OCI-LY7 (cell line): ENCODE measurements at regions not wholly inside any gene's neighbourhood (a gene's known extent, or its start where the extent isn't known, plus 50 kb on each side); places are given as distances from the start of the nearest gene placed in this dataset.

Experiments used
- EZH2phosphoT487 ChIP-seq: fragments of 200-600 bp; sonication (generic); IDR thresholded peaks from 2 replicates; pipeline ENCODE4 v1.6.1; 2018; ENCODE audit warnings: low read depth, borderline replicate concordance, mild to moderate bottlenecking, mixed run types, antibody characterized with exemption, low read length, moderate library complexity, mixed read lengths
- TF ChIP-seq, protein P1 (sequence below): fragments of 200-600 bp; sonication (generic); conservative IDR thresholded peaks from 2 replicates; pipeline ENCODE4 v1.5.1; 2014; ENCODE audit warnings: mild to moderate bottlenecking, antibody characterized with exemption, low read length, moderate library complexity, mixed read lengths

DNA sequence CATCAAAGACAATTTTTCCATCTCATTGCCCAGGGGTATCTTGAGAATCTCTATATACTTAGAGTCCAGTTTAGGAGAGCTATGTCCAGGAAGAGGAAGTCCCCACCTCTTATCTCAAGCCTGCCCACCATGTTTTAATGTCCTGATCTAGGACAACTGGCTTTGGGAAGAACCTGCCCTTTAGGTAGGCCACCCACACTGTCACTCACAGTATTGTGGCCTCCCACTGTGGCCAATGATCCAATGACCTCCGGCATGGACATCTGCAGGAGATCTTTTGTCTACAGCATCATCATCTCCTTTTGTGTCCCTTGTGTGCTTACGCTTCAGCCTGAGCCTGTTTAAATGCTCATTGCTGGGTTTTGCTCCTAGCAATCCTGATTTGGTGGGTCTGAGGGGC is 77.4 kb downstream of the SLC4A3 start:
- TF ChIP-seq, protein P1, sequence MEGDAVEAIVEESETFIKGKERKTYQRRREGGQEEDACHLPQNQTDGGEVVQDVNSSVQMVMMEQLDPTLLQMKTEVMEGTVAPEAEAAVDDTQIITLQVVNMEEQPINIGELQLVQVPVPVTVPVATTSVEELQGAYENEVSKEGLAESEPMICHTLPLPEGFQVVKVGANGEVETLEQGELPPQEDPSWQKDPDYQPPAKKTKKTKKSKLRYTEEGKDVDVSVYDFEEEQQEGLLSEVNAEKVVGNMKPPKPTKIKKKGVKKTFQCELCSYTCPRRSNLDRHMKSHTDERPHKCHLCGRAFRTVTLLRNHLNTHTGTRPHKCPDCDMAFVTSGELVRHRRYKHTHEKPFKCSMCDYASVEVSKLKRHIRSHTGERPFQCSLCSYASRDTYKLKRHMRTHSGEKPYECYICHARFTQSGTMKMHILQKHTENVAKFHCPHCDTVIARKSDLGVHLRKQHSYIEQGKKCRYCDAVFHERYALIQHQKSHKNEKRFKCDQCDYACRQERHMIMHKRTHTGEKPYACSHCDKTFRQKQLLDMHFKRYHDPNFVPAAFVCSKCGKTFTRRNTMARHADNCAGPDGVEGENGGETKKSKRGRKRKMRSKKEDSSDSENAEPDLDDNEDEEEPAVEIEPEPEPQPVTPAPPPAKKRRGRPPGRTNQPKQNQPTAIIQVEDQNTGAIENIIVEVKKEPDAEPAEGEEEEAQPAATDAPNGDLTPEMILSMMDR, result no peak
- TF ChIP-seq EZH2phosphoT487, result no peak
